IMR-90 (cell line): ENCODE measurements at regions not wholly inside any gene's neighbourhood (a gene's known extent, or its start where the extent isn't known, plus 50 kb on each side); places are given as distances from the start of the nearest gene placed in this dataset.

ENCODE experiments used
- ATAC-seq: fragments of 200-7000 bp; cut with Tn5 transposase; 2 replicates; pipeline ENCODE4 v1.9.1; 2020; ENCODE audit warnings: low read depth, mild to moderate bottlenecking, moderate library complexity
- BruUV-seq: library from RNA; stranded (reverse); fragments of 400-500 nt; replicated peaks from 2 replicates; lab custom pipeline; 2021; lab: Mats Ljungman, UMichigan
- CTCF ChIA-PET: fragments of 300-600 bp; formaldehyde crosslinking; extraction: SDS; loops from one replicate; lab custom pipeline; 2021; ENCODE audit warnings: antibody characterized with exemption; lab: Yijun Ruan, JAX
- POLR2A ChIA-PET: fragments of 300-600 bp; sonication (Branson Sonifier 250); formaldehyde crosslinking; loops from one replicate; lab custom pipeline; 2022; ENCODE audit warnings: antibody characterized with exemption; ENCODE audit not compliant: unreplicated experiment; lab: Charles Lee
- DNase-seq: peaks from one replicate; pipeline ENCODE4 v3.0.0; 2013
- H2AFZ ChIP-seq: replicated peaks from 2 replicates; pipeline ENCODE3; 2013; ENCODE audit warnings: low read length, mild to moderate bottlenecking; ENCODE audit not compliant: poor library complexity
- H2AK5ac ChIP-seq: 2 replicates; pipeline ENCODE4 v1.6.1; 2013; ENCODE audit warnings: low read depth, low read length, inconsistent platforms
- H2AK9ac ChIP-seq: replicated peaks from 2 replicates; pipeline ENCODE3; 2013; ENCODE audit warnings: mild to moderate bottlenecking, low read depth, low read length, moderate library complexity; ENCODE audit not compliant: poor library complexity
- H2BK120ac ChIP-seq: 2 replicates; pipeline ENCODE4 v1.6.1; 2013; ENCODE audit warnings: low read depth, low read length, inconsistent platforms
- H2BK15ac ChIP-seq: 3 replicates; pipeline ENCODE4 v1.6.1; 2013; ENCODE audit warnings: low read depth, low read length, inconsistent platforms
- H2BK20ac ChIP-seq: 2 replicates; pipeline ENCODE4 v1.6.1; 2013; ENCODE audit warnings: low read depth, mild to moderate bottlenecking, inconsistent platforms, low read length, moderate library complexity
- H2BK5ac ChIP-seq: 2 replicates; pipeline ENCODE4 v1.6.1; 2013; ENCODE audit warnings: mild to moderate bottlenecking, low read depth, low read length, inconsistent platforms; ENCODE audit not compliant: poor library complexity, severe bottlenecking
- H3K14ac ChIP-seq: replicated peaks from 2 replicates; pipeline ENCODE4 v1.6.1; 2013; ENCODE audit warnings: low read depth, low read length, inconsistent platforms
- H3K18ac ChIP-seq: 2 replicates; pipeline ENCODE4 v1.6.1; 2013; ENCODE audit warnings: low read depth, low read length, control low read depth
- H3K23ac ChIP-seq: 2 replicates; pipeline ENCODE4 v1.6.1; 2013; ENCODE audit warnings: low read depth, low read length, inconsistent platforms
- H3K27ac ChIP-seq: 2 replicates; pipeline ENCODE4 v1.5.1; 2013; ENCODE audit warnings: mild to moderate bottlenecking, control low read depth, low read length; ENCODE audit not compliant: insufficient read depth
- H3K27me3 ChIP-seq: 2 replicates; pipeline ENCODE4 v1.6.1; 2013; ENCODE audit warnings: low read length; ENCODE audit not compliant: control insufficient read depth, insufficient read depth
- H3K36me3 ChIP-seq: 2 replicates; pipeline ENCODE4 v1.6.1; 2013; ENCODE audit warnings: low read length, mixed read lengths; ENCODE audit not compliant: control insufficient read depth, insufficient read depth
- H3K4ac ChIP-seq: 2 replicates; pipeline ENCODE4 v1.6.1; 2013; ENCODE audit warnings: low read depth, low read length, inconsistent platforms
- H3K4me1 ChIP-seq: 2 replicates; pipeline ENCODE4 v1.6.1; 2013; ENCODE audit warnings: low read length, mixed read lengths; ENCODE audit not compliant: control insufficient read depth, insufficient read depth
- H3K4me2 ChIP-seq: 2 replicates; pipeline ENCODE4 v1.6.1; 2013; ENCODE audit warnings: low read depth, mild to moderate bottlenecking, control low read depth, low read length, moderate library complexity
- H3K4me3 ChIP-seq: 2 replicates; pipeline ENCODE4 v1.5.1; 2013; ENCODE audit warnings: low read depth, mild to moderate bottlenecking, control low read depth, low read length, moderate library complexity; ENCODE audit not compliant: insufficient read depth
- H3K56ac ChIP-seq: 2 replicates; pipeline ENCODE4 v1.6.1; 2013; ENCODE audit warnings: low read length, inconsistent platforms; ENCODE audit not compliant: insufficient read depth; ENCODE audit errors: extremely low read depth
- H3K79me1 ChIP-seq, 2 experiments: 2 replicates each; pipeline ENCODE4 v1.6.1; 2013; ENCODE audit warnings: low read length in 2 of 2, inconsistent platforms in 1 of 2, low read depth in 1 of 2
- H3K9ac ChIP-seq: 2 replicates; pipeline ENCODE4 v1.6.1; 2013; ENCODE audit warnings: low read depth, low read length, control low read depth
- H3K9me1 ChIP-seq: 2 replicates; pipeline ENCODE4 v1.6.1; 2013; ENCODE audit warnings: low read length, inconsistent platforms; ENCODE audit not compliant: insufficient read depth
- H3K9me3 ChIP-seq: 2 replicates; pipeline ENCODE4 v1.6.1; 2013; ENCODE audit warnings: low read length; ENCODE audit not compliant: control insufficient read depth, insufficient read depth
- H4K20me1 ChIP-seq: 2 replicates; pipeline ENCODE4 v1.6.1; 2013; ENCODE audit warnings: low read length, inconsistent platforms; ENCODE audit not compliant: insufficient read depth
- H4K5ac ChIP-seq: 2 replicates; pipeline ENCODE4 v1.6.1; 2013; ENCODE audit warnings: mild to moderate bottlenecking, low read depth, low read length, control low read depth
- H4K8ac ChIP-seq, 2 experiments: 2 replicates each; pipeline ENCODE4 v1.6.1; 2013; ENCODE audit warnings: low read depth in 2 of 2, low read length in 2 of 2, control low read depth in 1 of 2, inconsistent platforms in 1 of 2
- H4K91ac ChIP-seq: 2 replicates; pipeline ENCODE4 v1.6.1; 2013; ENCODE audit warnings: low read depth, low read length, inconsistent platforms; ENCODE audit not compliant: insufficient read depth
- CEBPB ChIP-seq: IDR thresholded peaks from 2 replicates; pipeline ENCODE4 v1.6.1; 2012; ENCODE audit warnings: low read depth, low read length, improper control_type of control experiment
- CTCF ChIP-seq: conservative IDR thresholded peaks from 2 replicates; pipeline ENCODE4 v1.5.1; 2012; ENCODE audit warnings: mild to moderate bottlenecking, low read depth, low read length, improper control_type of control experiment
- FOS ChIP-seq: fragments of 150-350 bp; IDR thresholded peaks from 2 replicates; pipeline ENCODE4 v1.6.1; 2016; ENCODE audit warnings: low read depth, low read length
- MXI1 ChIP-seq: IDR thresholded peaks from 2 replicates; pipeline ENCODE4 v1.6.1; 2012; ENCODE audit warnings: low read depth, mild to moderate bottlenecking, low read length, moderate library complexity, borderline replicate concordance
- NFE2L2 ChIP-seq: fragments of 150-350 bp; IDR thresholded peaks from 2 replicates; pipeline ENCODE4 v1.6.1; 2016; ENCODE audit warnings: low read depth, mild to moderate bottlenecking, low read length
- RCOR1 ChIP-seq: IDR thresholded peaks from 2 replicates; pipeline ENCODE4 v1.6.1; 2012; ENCODE audit warnings: mild to moderate bottlenecking, low read length, improper control_type of control experiment; ENCODE audit not compliant: insufficient replicate concordance
- RFX5 ChIP-seq: IDR thresholded peaks from 2 replicates; pipeline ENCODE4 v1.8.0; 2012; ENCODE audit warnings: low read depth, mild to moderate bottlenecking, low read length, moderate library complexity
- WGBS, 2 experiments: methylation state at CpG; one replicate each; pipeline versions ENCODE4 v1.1.5 to v1.1.7; 2013; ENCODE audit warnings: missing lambda C conversion rate in 2 of 2; ENCODE audit not compliant: insufficient read length in 1 of 2; ENCODE audit errors: extremely low coverage in 2 of 2; 5-methylcytosine and 5-hydroxymethylcytosine counted together
- dilution Hi-C: fragments of 300-500 bp; cut with HindIII; formaldehyde crosslinking; loops from one replicate; pipeline ENCODE4 v1.14.3; 2018; ENCODE audit warnings: low sequenced_read_pairs; ENCODE audit not compliant: unreplicated experiment
- in situ Hi-C: fragments of 300-500 bp; cut with MboI; formaldehyde crosslinking; loops from 3 replicates; pipeline ENCODE4 v1.14.3; 2019; ENCODE audit warnings: low sequenced_read_pairs, inconsistent platforms, mixed read lengths
- intact Hi-C: fragments of 100-400 bp; cut with micrococcal nuclease; formaldehyde crosslinking; loops from 2 replicates; pipeline ENCODE4 v1.10.0; 2022
- TF ChIP-seq, protein P1 (sequence below): fragments of 150-350 bp; IDR thresholded peaks from 2 replicates; pipeline ENCODE4 v1.6.1; 2016; ENCODE audit warnings: low read depth, mild to moderate bottlenecking, low read length, moderate library complexity, borderline replicate concordance
- TF ChIP-seq, protein P2 (sequence below): fragments of 150-350 bp; IDR thresholded peaks from 2 replicates; pipeline ENCODE4 v1.6.1; 2017; ENCODE audit warnings: mild to moderate bottlenecking, antibody characterized with exemption, low read length, low read depth

DNA sequence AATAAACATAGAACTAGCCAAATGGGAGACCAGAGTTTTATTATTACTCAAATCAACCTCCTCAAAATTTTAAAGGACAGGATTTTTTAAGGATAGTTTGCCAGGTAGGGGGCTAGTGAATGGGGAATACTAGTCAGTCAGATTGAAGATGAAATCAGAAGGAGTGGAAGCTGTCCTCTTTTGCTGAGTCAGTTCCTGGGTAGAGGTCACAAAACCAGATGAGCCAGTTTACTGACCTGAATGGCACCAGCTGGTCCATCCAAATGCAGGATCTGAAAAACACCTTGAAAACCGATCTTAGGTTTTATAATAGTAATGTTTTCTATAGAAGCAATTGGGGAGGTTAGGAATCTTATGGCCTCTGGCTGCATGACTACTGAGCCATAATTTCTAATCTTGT is 558.2 kb downstream of the PKHD1 start:
- H4K20me1 ChIP-seq: no peaks in the 10 kb centered on the region
- no peak overlapping the region for H2BK120ac ChIP-seq
- no peak overlapping the region for H3K4me2 ChIP-seq
- H3K9me1 ChIP-seq: no peaks in the 10 kb centered on the region
- no peak overlapping the region for H2AFZ ChIP-seq
- no peak for DNase-seq
- ChIA-PET CTCF (no interaction called here), POLR2A (no interaction called here)
- H3K9me3 ChIP-seq: peaks cover 6% of the 10 kb centered on the region
- no CpG with 5 or more reads among the region's 1 CpG for WGBS, 2 experiments
- H3K56ac ChIP-seq: no peak overlapping the region
- H4K8ac ChIP-seq: no peak overlapping the region
- no peak overlapping the region for H3K18ac ChIP-seq
- H3K27ac ChIP-seq: no peak overlapping the region
- TF ChIP-seq, protein P1, sequence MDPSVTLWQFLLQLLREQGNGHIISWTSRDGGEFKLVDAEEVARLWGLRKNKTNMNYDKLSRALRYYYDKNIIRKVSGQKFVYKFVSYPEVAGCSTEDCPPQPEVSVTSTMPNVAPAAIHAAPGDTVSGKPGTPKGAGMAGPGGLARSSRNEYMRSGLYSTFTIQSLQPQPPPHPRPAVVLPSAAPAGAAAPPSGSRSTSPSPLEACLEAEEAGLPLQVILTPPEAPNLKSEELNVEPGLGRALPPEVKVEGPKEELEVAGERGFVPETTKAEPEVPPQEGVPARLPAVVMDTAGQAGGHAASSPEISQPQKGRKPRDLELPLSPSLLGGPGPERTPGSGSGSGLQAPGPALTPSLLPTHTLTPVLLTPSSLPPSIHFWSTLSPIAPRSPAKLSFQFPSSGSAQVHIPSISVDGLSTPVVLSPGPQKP: no peak
- no peak for TF ChIP-seq CEBPB
- no peak for TF ChIP-seq MXI1
- no peak for TF ChIP-seq NFE2L2
- no peak for TF ChIP-seq RCOR1
- TF ChIP-seq, protein P2, sequence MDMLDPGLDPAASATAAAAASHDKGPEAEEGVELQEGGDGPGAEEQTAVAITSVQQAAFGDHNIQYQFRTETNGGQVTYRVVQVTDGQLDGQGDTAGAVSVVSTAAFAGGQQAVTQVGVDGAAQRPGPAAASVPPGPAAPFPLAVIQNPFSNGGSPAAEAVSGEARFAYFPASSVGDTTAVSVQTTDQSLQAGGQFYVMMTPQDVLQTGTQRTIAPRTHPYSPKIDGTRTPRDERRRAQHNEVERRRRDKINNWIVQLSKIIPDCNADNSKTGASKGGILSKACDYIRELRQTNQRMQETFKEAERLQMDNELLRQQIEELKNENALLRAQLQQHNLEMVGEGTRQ: no peak
- no peak for TF ChIP-seq RFX5
- no peak for TF ChIP-seq FOS
- no peak for TF ChIP-seq CTCF
- H3K4me3 ChIP-seq: no peak overlapping the region
- no peak overlapping the region for H2BK20ac ChIP-seq
- H3K14ac ChIP-seq: no peak overlapping the region
- H4K5ac ChIP-seq: no peak overlapping the region
- H3K79me1 ChIP-seq: no peaks in the 10 kb centered on the region
- H4K91ac ChIP-seq: no peak overlapping the region
- no TSS peak for BruUV-seq
- H3K23ac ChIP-seq: no peak overlapping the region
- H3K4ac ChIP-seq: no peak overlapping the region
- H3K9ac ChIP-seq: no peak overlapping the region
- intact Hi-C loops: no loop called here
- H3K4me1 ChIP-seq: no peaks in the 10 kb centered on the region
- no peaks in the 10 kb centered on the region for H3K36me3 ChIP-seq
- dilution Hi-C loops: no loop called here
- no peaks in the 10 kb centered on the region for H3K27me3 ChIP-seq
- H2BK5ac ChIP-seq: no peak overlapping the region
- in situ Hi-C loops: no loop called here
- no peak overlapping the region for H2AK9ac ChIP-seq
- no peak overlapping the region for H2AK5ac ChIP-seq
- no peak for ATAC-seq
- H2BK15ac ChIP-seq: no peak overlapping the region
